ENCODE measurements at regions not wholly inside any gene's neighbourhood (a gene's known extent, or its start where the extent isn't known, plus 50 kb on each side); places are given as distances from the start of the nearest gene placed in this dataset.

DNA sequence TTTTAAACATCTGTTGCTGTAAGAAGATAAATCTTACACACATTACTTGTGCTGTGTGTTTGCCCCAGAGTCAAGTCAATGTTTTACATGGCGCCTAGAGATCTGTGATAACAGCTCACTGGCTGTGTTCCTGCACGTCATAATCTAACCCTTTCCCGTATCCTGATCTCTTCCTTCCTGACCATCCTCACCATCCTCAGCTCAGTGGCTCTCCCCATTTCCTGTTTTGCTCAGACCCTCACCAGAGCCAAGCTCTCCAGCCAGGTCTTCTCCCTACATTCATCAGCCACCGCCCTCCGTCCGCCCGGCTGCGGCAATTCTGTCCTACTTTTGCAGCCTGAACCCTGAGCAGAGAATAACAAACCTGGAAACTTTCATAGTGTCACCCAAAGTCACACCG, 824.7 kb downstream of the USP25 start:
- no peaks in the 10 kb centered on the region for H3K36me3 ChIP-seq (ENCODE audit: insufficient read depth, low read length, poor library complexity, severe bottlenecking)
- TF ChIP-seq, protein P1, sequence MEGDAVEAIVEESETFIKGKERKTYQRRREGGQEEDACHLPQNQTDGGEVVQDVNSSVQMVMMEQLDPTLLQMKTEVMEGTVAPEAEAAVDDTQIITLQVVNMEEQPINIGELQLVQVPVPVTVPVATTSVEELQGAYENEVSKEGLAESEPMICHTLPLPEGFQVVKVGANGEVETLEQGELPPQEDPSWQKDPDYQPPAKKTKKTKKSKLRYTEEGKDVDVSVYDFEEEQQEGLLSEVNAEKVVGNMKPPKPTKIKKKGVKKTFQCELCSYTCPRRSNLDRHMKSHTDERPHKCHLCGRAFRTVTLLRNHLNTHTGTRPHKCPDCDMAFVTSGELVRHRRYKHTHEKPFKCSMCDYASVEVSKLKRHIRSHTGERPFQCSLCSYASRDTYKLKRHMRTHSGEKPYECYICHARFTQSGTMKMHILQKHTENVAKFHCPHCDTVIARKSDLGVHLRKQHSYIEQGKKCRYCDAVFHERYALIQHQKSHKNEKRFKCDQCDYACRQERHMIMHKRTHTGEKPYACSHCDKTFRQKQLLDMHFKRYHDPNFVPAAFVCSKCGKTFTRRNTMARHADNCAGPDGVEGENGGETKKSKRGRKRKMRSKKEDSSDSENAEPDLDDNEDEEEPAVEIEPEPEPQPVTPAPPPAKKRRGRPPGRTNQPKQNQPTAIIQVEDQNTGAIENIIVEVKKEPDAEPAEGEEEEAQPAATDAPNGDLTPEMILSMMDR (conservative IDR thresholded peaks at IDR 0.05; ENCODE audit: low read depth, low read length) = no peak
- no peak for TF ChIP-seq EZH2 (IDR thresholded peaks at IDR 0.05; ENCODE audit: borderline replicate concordance, low read depth, low read length, poor library complexity, severe bottlenecking)
- no peaks in the 10 kb centered on the region for H3K27me3 ChIP-seq (replicated peaks; ENCODE audit: insufficient read depth, low read depth, low read length, poor library complexity)
- no peaks in the 10 kb centered on the region for H3K4me1 ChIP-seq (ENCODE audit: insufficient read depth, low read length, poor library complexity, severe bottlenecking)
- no peak for DNase-seq (ENCODE audit: low spot score)
- CTCF ChIA-PET = no interaction called here
- no peak overlapping the region for H3K27ac ChIP-seq (ENCODE audit: low read depth, low read length, poor library complexity, severe bottlenecking)
- POLR2A ChIA-PET (ENCODE audit: low non-redundant PET) = no interaction called here
- H3K4me3 ChIP-seq (ENCODE audit: low read depth, low read length, poor library complexity, severe bottlenecking) = no peak overlapping the region
- peaks cover 3% of the 10 kb centered on the region for H3K9me3 ChIP-seq (ENCODE audit: low read depth, low read length, poor library complexity, severe bottlenecking)
- intact Hi-C loops (cut with micrococcal nuclease; ENCODE audit: unreplicated experiment) = no loop called here
- BruUV-seq (replicated peaks) = no TSS peak

DNA sequence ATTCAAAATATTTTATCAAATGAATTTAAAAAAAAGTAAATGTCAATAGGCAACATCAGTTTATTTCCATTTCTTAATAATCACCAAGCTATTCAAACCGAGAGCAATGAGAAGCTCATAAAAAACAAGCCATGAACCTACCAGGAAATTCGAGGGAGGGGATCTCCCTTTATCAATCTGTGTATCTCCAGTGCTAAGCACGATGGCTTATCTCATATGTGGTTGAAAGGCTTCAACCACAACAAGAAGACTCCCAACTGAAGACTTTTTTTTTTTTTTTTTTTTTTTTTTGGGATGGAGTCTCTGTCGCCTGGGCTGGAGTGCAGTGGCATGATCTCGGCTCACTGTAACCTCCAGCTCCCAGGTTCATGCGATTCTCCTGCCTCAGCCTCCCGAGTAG, 833.3 kb downstream of the USP25 start:
- Histone ChIP-seq H3K4me1 (ENCODE audit: insufficient read depth, low read length, poor library complexity, severe bottlenecking) (no peaks in the 10 kb centered on the region), H3K27me3 (replicated peaks; ENCODE audit: insufficient read depth, low read depth, low read length, poor library complexity) (no peaks in the 10 kb centered on the region), H3K27ac (ENCODE audit: low read depth, low read length, poor library complexity, severe bottlenecking) (no peak overlapping the region), H3K9me3 (ENCODE audit: low read depth, low read length, poor library complexity, severe bottlenecking) (no peaks in the 10 kb centered on the region), H3K4me3 (ENCODE audit: low read depth, low read length, poor library complexity, severe bottlenecking) (no peak overlapping the region), H3K36me3 (ENCODE audit: insufficient read depth, low read length, poor library complexity, severe bottlenecking) (no peaks in the 10 kb centered on the region)
- DNase-seq (ENCODE audit: low spot score) = no peak
- TF ChIP-seq EZH2 (IDR thresholded peaks at IDR 0.05; ENCODE audit: borderline replicate concordance, low read depth, low read length, poor library complexity, severe bottlenecking) = no peak
- TF ChIP-seq, protein P1 (conservative IDR thresholded peaks at IDR 0.05; ENCODE audit: low read depth, low read length) = no peak
- intact Hi-C loops (cut with micrococcal nuclease; ENCODE audit: unreplicated experiment) = no loop called here
- CTCF ChIA-PET = no interaction called here
- BruUV-seq (replicated peaks) = no TSS peak
- POLR2A ChIA-PET (ENCODE audit: low non-redundant PET) = no interaction called here

DNA sequence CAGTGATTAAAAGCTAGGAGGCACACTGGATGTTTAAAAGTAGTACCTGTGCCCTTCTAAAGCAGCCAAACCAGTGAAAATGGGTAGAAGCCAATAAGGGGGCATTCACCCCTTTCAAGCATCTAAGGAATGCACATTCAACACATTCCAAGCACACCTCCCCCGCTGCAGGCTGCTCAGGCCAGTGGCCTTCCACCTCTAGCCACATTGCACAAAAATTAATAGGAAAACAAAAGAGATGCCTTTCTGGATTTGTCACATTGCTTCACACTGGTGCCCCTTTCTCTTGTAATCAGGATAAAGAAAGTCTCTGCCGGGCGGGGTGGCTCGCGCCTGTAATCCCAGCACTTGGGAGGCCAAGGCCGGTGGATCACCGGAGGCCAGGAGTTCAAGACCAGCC, 834.0 kb downstream of the USP25 start:
- DNase-seq (ENCODE audit: low spot score) = no peak
- Histone ChIP-seq H3K36me3 (ENCODE audit: insufficient read depth, low read length, poor library complexity, severe bottlenecking) (no peaks in the 10 kb centered on the region), H3K27ac (ENCODE audit: low read depth, low read length, poor library complexity, severe bottlenecking) (no peak overlapping the region), H3K4me1 (ENCODE audit: insufficient read depth, low read length, poor library complexity, severe bottlenecking) (no peaks in the 10 kb centered on the region), H3K9me3 (ENCODE audit: low read depth, low read length, poor library complexity, severe bottlenecking) (no peaks in the 10 kb centered on the region), H3K27me3 (replicated peaks; ENCODE audit: insufficient read depth, low read depth, low read length, poor library complexity) (no peaks in the 10 kb centered on the region), H3K4me3 (ENCODE audit: low read depth, low read length, poor library complexity, severe bottlenecking) (no peak overlapping the region)
- TF ChIP-seq, protein P1 (conservative IDR thresholded peaks at IDR 0.05; ENCODE audit: low read depth, low read length) = no peak
- no peak for TF ChIP-seq EZH2 (IDR thresholded peaks at IDR 0.05; ENCODE audit: borderline replicate concordance, low read depth, low read length, poor library complexity, severe bottlenecking)
- intact Hi-C loops (cut with micrococcal nuclease; ENCODE audit: unreplicated experiment) = no loop called here
- ChIA-PET CTCF (no interaction called here), POLR2A (ENCODE audit: low non-redundant PET) (no interaction called here)
- no TSS peak for BruUV-seq (replicated peaks)

All from A673 (cell line).